ENCODE measurements at regions not wholly inside any gene's neighbourhood (a gene's known extent, or its start where the extent isn't known, plus 50 kb on each side); places are given as distances from the start of the nearest gene placed in this dataset.
A peak's percentile ranks its signal among the peaks of the same experiment; 100 is the strongest.
"Not testable (repeated sequence)": the region's sequence is repeated elsewhere in the genome, so short reads cannot be mapped to it uniquely, and the experiment has no call there.

- no peak for DNase-seq (ENCODE audit: extremely low read depth, low read depth)
These were observed 586.0 kb upstream of the MBL2 start for GRCh38 chr10:53358536-53358935.

- no peak for DNase-seq (ENCODE audit: extremely low read depth, low read depth)
These were observed 585.0 kb upstream of the MBL2 start for GRCh38 chr10:53357587-53357986.

- DNase-seq (ENCODE audit: extremely low read depth, low read depth), result no peak
These were observed 584.2 kb upstream of the MBL2 start for GRCh38 chr10:53356616-53357349.

- DNase-seq (ENCODE audit: extremely low read depth, low read depth), result not testable (repeated sequence)
These were observed 569.9 kb upstream of the MBL2 start for GRCh38 chr10:53342531-53342930.

DNA sequence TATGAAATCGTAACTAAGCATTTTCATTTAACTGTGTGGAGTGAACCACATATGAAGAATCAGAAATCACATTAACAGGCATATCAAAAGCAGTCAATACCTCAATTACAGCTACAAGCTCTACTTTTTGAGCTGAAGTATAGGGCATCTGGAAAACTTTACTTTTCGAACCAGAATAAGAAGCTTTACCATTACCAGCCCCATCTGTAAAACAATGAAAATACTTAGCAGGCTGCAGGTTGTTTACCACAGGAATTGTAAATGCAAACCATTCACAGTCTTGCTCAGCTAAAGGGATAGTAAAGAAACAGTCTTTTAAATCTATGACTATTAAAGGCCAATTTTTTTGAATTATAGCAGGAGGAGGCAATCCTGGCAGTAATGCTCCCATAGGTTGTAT, 565.6 kb upstream of the MBL2 start:
- not testable (repeated sequence) for DNase-seq (ENCODE audit: extremely low read depth, low read depth)

DNA sequence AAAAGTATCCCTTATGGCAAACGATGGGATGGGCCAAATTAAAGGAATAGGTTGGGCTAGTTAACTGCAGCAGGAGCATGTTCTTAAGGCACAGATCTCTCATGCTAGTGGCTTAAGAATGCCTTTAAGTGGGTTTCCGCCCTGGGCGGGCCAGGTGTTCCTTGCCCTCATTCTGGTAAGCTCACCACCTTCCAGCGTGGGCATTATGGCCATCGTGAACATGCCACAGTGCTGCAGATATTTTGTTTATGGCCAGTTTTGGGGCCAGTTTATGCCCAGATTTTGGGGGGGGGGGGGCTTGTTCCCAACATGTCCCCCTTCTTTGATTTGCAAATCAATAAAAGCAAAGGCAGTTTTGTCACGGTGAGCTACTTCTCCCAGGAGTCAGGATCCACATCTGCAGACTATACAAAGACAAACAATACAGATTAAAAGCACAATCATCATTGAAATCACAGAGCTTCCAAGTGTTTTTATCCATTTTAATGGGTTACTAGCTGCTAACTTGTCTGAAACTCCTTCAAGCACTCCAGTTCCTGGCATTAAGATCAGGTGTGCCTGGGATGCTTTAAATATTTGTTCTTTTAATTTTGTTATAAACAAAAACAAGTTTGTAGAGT, 563.3 kb upstream of the MBL2 start:
- DNase-seq (ENCODE audit: extremely low read depth, low read depth), result not testable (repeated sequence)

GRCh38 chr10:53331460-53331859, 558.9 kb upstream of the MBL2 start:
- no peak for DNase-seq (ENCODE audit: extremely low read depth, low read depth)

DNA sequence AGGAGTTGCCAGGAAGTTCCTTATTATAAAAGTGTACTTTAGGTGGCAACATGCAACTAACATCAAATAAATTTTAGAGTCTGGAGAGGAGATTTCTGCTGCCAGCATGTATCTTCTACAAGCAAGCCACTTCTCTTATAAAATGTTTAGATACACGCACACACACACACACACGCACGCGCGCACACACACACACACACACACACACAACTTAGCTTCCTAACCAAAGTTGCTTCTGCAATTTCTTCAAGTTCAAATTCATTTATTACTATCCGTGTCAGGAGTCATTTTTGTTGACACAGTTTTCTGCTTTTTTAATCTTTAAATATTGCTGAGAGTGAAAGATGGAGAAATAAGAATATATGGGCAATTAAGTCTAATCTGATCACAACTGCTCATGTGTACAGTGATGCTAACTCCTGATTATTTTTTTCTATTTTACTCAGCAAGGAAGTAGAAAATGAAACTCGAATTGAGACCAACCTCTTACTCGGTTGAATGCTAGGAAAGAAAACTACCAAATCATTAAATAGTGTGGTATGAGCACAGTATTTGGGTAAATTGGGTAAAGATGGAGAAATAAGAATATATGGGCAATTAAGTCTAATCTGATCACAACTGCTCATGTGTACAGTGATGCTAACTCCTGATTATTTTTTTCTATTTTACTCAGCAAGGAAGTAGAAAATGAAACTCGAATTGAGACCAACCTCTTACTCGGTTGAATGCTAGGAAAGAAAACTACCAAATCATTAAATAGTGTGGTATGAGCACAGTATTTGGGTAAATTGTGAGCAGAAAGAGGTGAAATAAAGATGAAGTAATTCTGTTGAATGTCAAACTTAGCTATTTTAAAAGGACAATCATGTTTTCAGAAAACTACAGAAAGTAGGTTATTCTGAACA, 554.1 kb upstream of the MBL2 start:
- DNase-seq (ENCODE audit: extremely low read depth, low read depth), result not testable (repeated sequence)

DNA sequence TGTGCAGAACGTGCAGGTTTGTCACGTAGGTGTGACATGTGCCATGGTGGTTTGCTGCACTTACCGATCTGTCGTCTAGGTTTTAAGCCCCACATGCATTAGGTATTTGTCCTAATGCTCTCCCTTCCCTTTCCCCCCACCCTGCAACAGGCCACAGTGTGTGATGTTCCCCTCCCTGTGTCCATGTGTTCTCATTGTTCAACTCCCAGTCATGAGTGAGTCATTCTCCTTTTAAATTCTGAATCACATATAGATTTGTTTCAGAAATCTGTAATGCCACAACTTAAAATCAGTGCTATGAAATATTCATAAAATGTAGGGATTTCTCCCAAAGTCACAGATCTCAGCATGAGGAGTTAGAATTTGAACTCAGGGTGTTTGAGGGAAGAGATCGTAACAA, 552.5 kb upstream of the MBL2 start:
- DNase-seq (ENCODE audit: extremely low read depth, low read depth), result no peak

GRCh38 chr10:53315709-53316108, 543.1 kb upstream of the MBL2 start:
- peak; percentile 7 for DNase-seq (ENCODE audit: extremely low read depth, low read depth)

DNA sequence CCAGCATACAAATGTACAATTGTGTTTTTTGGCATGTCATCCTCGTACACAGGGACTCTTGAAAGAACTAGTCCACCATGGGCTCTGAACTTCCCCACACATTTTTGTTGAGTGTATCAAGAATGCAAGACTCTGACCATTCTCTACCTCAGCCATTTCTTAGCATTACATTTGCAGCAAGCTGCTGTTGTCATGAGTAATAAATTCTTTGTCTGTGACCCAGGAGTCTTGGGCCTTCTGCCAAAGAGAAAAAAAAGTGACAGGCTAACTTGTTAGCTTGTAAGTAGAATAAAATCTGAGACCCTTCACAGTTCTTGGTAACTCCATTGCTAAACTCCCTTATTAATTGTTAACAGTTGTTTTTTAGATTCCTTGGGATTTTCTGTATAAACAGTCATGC, 542.3 kb upstream of the MBL2 start:
- DNase-seq (ENCODE audit: extremely low read depth, low read depth), result peak; percentile 59

GRCh38 chr10:53298443-53298842, 525.9 kb upstream of the MBL2 start:
- DNase-seq (ENCODE audit: extremely low read depth, low read depth), result no peak

GRCh38 chr10:53284615-53285182, 512.1 kb upstream of the MBL2 start:
- DNase-seq (ENCODE audit: extremely low read depth, low read depth), result no peak

DNA sequence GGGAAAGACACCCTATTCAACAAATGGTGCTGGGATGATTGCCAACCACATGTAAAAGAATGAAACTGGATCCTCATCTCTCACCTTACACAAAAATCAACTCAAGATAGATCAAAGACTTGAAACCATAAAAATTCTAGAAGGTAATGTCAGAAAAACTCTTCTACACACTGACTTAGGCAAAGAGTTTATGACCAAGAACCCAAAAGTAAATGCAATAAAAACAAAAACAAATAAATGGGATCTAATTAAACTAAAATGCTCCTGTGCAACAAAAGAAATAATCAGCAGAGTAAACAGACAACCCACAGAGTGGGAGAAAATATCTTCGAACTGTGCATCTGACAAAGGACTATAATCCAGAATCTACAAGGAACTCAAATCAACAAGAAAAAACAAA, 504.2 kb upstream of the MBL2 start:
- DNase-seq (ENCODE audit: extremely low read depth, low read depth), result no peak

DNA sequence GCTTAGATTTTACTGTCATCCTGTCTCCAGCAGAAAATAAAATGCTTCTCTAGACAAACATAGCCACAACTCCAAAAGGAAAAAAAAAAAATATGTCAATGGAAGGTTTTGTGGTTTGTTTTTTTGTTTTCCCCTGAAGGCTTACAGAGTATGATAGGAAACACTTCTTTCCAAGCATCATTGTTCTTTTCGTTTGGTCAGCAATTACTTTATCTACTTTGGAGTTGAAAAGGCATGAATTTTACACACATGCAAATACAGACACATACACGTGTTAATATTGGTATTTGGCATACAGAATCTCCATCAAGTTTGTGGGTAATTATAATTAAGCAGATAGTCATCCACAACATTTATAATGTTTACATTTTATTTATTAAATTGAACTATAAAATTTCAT, 496.9 kb upstream of the MBL2 start:
- no peak for DNase-seq (ENCODE audit: extremely low read depth, low read depth)

GRCh38 chr10:53260213-53260612, 487.6 kb upstream of the MBL2 start:
- no peak for DNase-seq (ENCODE audit: extremely low read depth, low read depth)

DNA sequence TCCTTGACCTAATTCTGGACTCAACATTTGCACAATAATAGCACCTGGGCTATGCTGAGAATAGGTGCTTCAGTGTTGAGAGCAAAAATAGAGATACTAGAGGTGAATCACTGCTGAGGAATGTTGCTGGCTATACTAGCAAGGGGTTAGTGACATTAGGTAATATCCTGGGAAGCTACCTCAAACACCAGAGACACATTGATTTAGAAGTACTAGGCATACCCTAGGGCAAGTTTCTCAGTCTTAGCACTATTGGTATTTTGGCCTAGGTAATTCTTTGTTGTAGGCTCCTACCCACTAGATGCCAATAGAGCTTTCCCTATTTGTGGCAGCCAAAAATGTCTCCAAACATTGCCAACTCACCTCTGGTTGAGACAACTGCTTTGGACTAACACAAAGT, 484.0 kb upstream of the MBL2 start:
- no peak for DNase-seq (ENCODE audit: extremely low read depth, low read depth)

DNA sequence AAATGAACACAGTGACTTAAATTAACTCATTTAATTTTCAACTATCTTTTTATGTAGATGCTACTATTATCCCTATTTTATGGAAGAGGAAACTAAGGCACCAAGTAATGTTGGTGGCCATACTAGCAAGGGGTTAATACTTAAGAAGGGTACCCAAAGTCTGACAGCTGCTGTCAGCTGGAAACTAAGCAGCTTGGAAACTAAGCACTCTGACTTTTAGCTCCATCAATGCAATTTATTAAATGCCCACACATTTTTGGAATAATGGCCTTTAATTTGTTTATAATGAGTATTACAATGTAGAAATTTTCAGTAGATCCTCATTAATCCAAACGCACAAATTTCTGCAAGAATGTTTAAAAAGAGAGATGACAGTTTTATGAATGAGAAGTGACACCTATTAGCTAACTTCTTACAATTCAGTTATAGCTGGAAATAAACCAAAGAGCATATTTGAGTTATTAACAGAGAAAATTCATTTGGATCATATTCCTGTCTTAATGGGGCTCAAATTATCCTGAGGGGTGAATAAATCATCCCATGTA, 483.1 kb upstream of the MBL2 start:
- DNase-seq (ENCODE audit: extremely low read depth, low read depth), result no peak

- DNase-seq (ENCODE audit: extremely low read depth, low read depth), result no peak
These were observed 480.6 kb upstream of the MBL2 start for GRCh38 chr10:53253221-53253620.

DNA sequence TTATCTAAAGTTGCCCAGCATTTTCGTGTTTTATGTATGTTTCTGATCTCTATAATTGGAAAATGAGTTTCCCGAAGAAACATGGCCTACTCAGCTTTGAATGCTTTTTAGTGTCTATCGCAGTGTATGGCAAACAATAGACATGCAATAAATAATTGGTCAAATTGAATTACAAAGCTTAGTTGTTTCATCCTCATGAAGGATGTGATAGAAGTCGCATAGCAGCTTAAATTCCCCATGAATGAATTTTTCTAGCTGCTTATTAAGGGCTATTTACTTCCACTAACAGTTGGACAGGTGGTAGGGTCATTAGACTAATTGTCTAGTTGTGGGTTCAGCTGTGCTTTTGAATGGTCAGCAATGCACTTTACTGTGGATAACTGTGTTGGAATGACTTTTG, 467.3 kb upstream of the MBL2 start:
- no peak for DNase-seq (ENCODE audit: extremely low read depth, low read depth)

DNA sequence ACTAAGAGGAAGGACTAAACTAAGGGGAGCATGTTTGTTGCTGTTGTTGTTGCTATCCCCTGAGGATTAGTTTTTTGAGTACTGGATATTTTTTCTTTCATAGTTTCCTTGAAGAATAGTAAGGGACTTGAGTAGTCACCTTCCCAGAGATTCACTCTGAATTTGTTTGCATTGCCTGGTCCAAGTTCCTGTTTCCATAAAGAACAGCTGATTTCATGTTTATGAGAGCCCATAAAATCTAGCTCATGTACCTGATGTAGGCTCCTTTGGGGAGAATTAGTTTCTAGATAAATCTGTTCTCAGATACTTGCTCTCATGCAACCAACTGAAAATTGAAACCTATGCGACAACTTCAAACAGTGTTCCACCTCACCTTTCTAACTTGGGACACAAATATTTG, 464.4 kb upstream of the MBL2 start:
- no peak for DNase-seq (ENCODE audit: extremely low read depth, low read depth)
